H1 (cell line): ENCODE measurements at regions not wholly inside any gene's neighbourhood (a gene's known extent, or its start where the extent isn't known, plus 50 kb on each side); places are given as distances from the start of the nearest gene placed in this dataset.

Source experiments
- BACH1 ChIP-seq: IDR thresholded peaks from 2 replicates; pipeline ENCODE4 v1.6.1; 2012; ENCODE audit warnings: low read length, improper control_type of control experiment
- CHD1 ChIP-seq: IDR thresholded peaks from 2 replicates; pipeline ENCODE4 v1.6.1; 2012; ENCODE audit warnings: low read depth, low read length, improper control_type of control experiment
- FOSL1 ChIP-seq: IDR thresholded peaks from 2 replicates; pipeline ENCODE4 v1.6.1; 2011; ENCODE audit warnings: mild to moderate bottlenecking, low read depth, low read length, moderate library complexity; ENCODE audit not compliant: insufficient read depth
- POU5F1 ChIP-seq: IDR thresholded peaks from 2 replicates; pipeline ENCODE4 v1.6.1; 2011; ENCODE audit warnings: low read depth, mild to moderate bottlenecking, low read length, moderate library complexity

GRCh38 chr13:33636955-33637670 is 180.8 kb upstream of the RFC3 start (continued):
- TF ChIP-seq POU5F1 (no peak), BACH1 (no peak), FOSL1 (no peak), CHD1 (no peak)
